HEK293T (cell line): ENCODE measurements at regions not wholly inside any gene's neighbourhood (a gene's known extent, or its start where the extent isn't known, plus 50 kb on each side); places are given as distances from the start of the nearest gene placed in this dataset.

Source experiments
- L3MBTL2 ChIP-seq: fragments of 450-650 bp; conservative IDR thresholded peaks from 2 replicates; pipeline ENCODE4 v1.6.1; 2016; ENCODE audit warnings: mild to moderate bottlenecking
- PKNOX1 ChIP-seq: fragments of 450-650 bp; IDR thresholded peaks from 2 replicates; pipeline ENCODE4 v1.6.1; 2016
- SUZ12 ChIP-seq: fragments of 450-650 bp; IDR thresholded peaks from 2 replicates; pipeline ENCODE4 v1.6.1; 2016; ENCODE audit warnings: mild to moderate bottlenecking
- TARDBP ChIP-seq: fragments of 450-650 bp; IDR thresholded peaks from 2 replicates; pipeline ENCODE4 v1.6.1; 2016

GRCh38 chr2:157936406-157936805 is 60.3 kb upstream of the ACVR1 start:
- TF ChIP-seq SUZ12: no peak
- TF ChIP-seq L3MBTL2: no peak
- no peak for TF ChIP-seq TARDBP
- TF ChIP-seq PKNOX1: no peak
